SK-N-SH (cell line): ENCODE measurements at regions not wholly inside any gene's neighbourhood (a gene's known extent, or its start where the extent isn't known, plus 50 kb on each side); places are given as distances from the start of the nearest gene placed in this dataset.

Experiments
- CTCF ChIA-PET: fragments of 300-600, 350-600 bp; formaldehyde crosslinking; extraction: SDS; loops from one replicate; lab custom pipeline; 2021; lab: Yijun Ruan, JAX
- POLR2A ChIA-PET: fragments of 350-600 bp; sonication (Branson Sonifier 250); formaldehyde crosslinking; extraction: SDS; loops from one replicate; lab custom pipeline; 2020; ENCODE audit warnings: antibody characterized with exemption, inconsistent platforms; lab: Yijun Ruan, JAX
- DNase-seq: peaks from one replicate; pipeline ENCODE4 v3.0.0; 2012
- H2AFZ ChIP-seq: fragments of 200-600 bp; sonication (generic); 2 replicates; pipeline ENCODE4 v1.8.1; 2016; ENCODE audit warnings: antibody characterized with exemption, mild to moderate bottlenecking, low read depth
- H3F3A ChIP-seq: fragments of 200-600 bp; sonication (generic); replicated peaks from 2 replicates; pipeline ENCODE3; 2016; ENCODE audit warnings: antibody characterized with exemption, mild to moderate bottlenecking; ENCODE audit not compliant: insufficient read depth
- H3K27ac ChIP-seq, 2 experiments: fragments of 200-500 bp in 1 of 2; fragments of 200-600 bp in 1 of 2; sonication (Bioruptor generic) in 1 of 2; sonication (generic), shearing (Covaris generic) in 1 of 2; 2 replicates each; pipeline versions ENCODE4 v1.5.1 to v1.6.1; 2014 to 2016; ENCODE audit warnings: low read depth in 2 of 2, inconsistent platforms in 1 of 2, low read length in 1 of 2, mild to moderate bottlenecking in 1 of 2, mixed read lengths in 1 of 2
- H3K27me3 ChIP-seq: fragments of 200-600 bp; sonication (generic), shearing (Covaris generic); 2 replicates; pipeline ENCODE4 v1.6.1; 2016; ENCODE audit warnings: mixed run types; ENCODE audit not compliant: insufficient read depth
- H3K36me3 ChIP-seq, 2 experiments: fragments of 200-500 bp in 1 of 2; fragments of 200-600 bp in 1 of 2; sonication (Bioruptor generic) in 1 of 2; sonication (generic) in 1 of 2; replicated peaks in 1 of 2; 2 replicates each; pipeline versions ENCODE3 to v1.5.1; 2014 to 2016; ENCODE audit warnings: low read length in 1 of 2, mild to moderate bottlenecking in 1 of 2; ENCODE audit not compliant: insufficient read depth in 2 of 2, control insufficient read depth in 1 of 2
- H3K4me1 ChIP-seq, 2 experiments: fragments of 200-500 bp in 1 of 2; fragments of 200-600 bp in 1 of 2; sonication (Bioruptor generic) in 1 of 2; sonication (generic), shearing (Covaris generic) in 1 of 2; 2 replicates each; pipeline versions ENCODE4 v1.5.1 to v1.6.1; 2014 to 2016; ENCODE audit warnings: low read depth in 1 of 2, low read length in 1 of 2, mixed run types in 1 of 2; ENCODE audit not compliant: insufficient read depth in 2 of 2, control insufficient read depth in 1 of 2
- H3K4me2 ChIP-seq: fragments of 200-600 bp; sonication (generic), shearing (Covaris generic); 2 replicates; pipeline ENCODE4 v1.6.1; 2017; ENCODE audit warnings: mixed run types
- H3K4me3 ChIP-seq, 2 experiments: fragments of 200-500 bp in 1 of 2; fragments of 200-600 bp in 1 of 2; sonication (Bioruptor generic) in 1 of 2; sonication (generic), shearing (Covaris generic) in 1 of 2; 2 replicates each; pipeline versions ENCODE4 v1.5.1 to v1.8.1; 2014 to 2016; ENCODE audit warnings: low read depth in 2 of 2, inconsistent platforms in 1 of 2, low read length in 1 of 2, mild to moderate bottlenecking in 1 of 2, mixed read lengths in 1 of 2, moderate library complexity in 1 of 2
- H3K79me2 ChIP-seq: fragments of 200-600 bp; sonication (generic); 2 replicates; pipeline ENCODE4 v1.8.1; 2017; ENCODE audit warnings: mild to moderate bottlenecking; ENCODE audit not compliant: insufficient read depth
- H3K9ac ChIP-seq: fragments of 200-600 bp; sonication (generic); 2 replicates; pipeline ENCODE4 v1.6.1; 2017; ENCODE audit warnings: mixed run types
- H3K9me2 ChIP-seq: fragments of 200-600 bp; sonication (generic); 2 replicates; pipeline ENCODE4 v1.6.1; 2017; ENCODE audit warnings: mixed run types
- H3K9me3 ChIP-seq: fragments of 200-600 bp; sonication (generic); 2 replicates; pipeline ENCODE4 v1.6.1; 2017; ENCODE audit warnings: mixed run types, mild to moderate bottlenecking, moderate library complexity
- H4K20me1 ChIP-seq: fragments of 200-600 bp; sonication (generic); 2 replicates; pipeline ENCODE4 v1.6.1; 2017; ENCODE audit warnings: mild to moderate bottlenecking, mixed run types; ENCODE audit not compliant: insufficient read depth
- CHD2 ChIP-seq: fragments of 150-350 bp; IDR thresholded peaks from 2 replicates; pipeline ENCODE4 v1.6.1; 2018; ENCODE audit warnings: low read length; ENCODE audit not compliant: partially characterized antibody
- EP300 ChIP-seq, 2 experiments: IDR thresholded peaks; 2 replicates each; pipeline versions ENCODE4 v1.4.0 to v1.6.1; 2012; ENCODE audit warnings: borderline replicate concordance in 1 of 2, low read depth in 1 of 2, low read length in 1 of 2
- FOXJ3 ChIP-seq: sonication (generic); formaldehyde crosslinking; IDR thresholded peaks from 2 replicates; pipeline ENCODE4 v1.5.1; 2020; ENCODE audit warnings: mild to moderate bottlenecking, missing genetic modification reagents
- GABPA ChIP-seq: IDR thresholded peaks from 2 replicates; pipeline ENCODE4 v1.4.0; 2012; ENCODE audit warnings: low read depth, mild to moderate bottlenecking
- MEF2A ChIP-seq: IDR thresholded peaks from 2 replicates; pipeline ENCODE4 v1.4.0; 2012; ENCODE audit warnings: low read depth, borderline replicate concordance
- POLR2AphosphoS5 ChIP-seq: IDR thresholded peaks from 2 replicates; pipeline ENCODE4 v1.6.1; 2012; ENCODE audit warnings: low read depth, low read length
- SIN3A ChIP-seq: IDR thresholded peaks from 2 replicates; pipeline ENCODE4 v1.6.1; 2012; ENCODE audit warnings: low read depth, mild to moderate bottlenecking, low read length, moderate library complexity, borderline replicate concordance
- WGBS: methylation state at CpG from one replicate; pipeline ENCODE4 v1.1.6; 2017; ENCODE audit warnings: low lambda C conversion rate; 5-methylcytosine and 5-hydroxymethylcytosine counted together
- TF ChIP-seq, protein P1 (sequence below): fragments of 150-350 bp; IDR thresholded peaks from 2 replicates; pipeline ENCODE4 v1.6.1; 2016; ENCODE audit warnings: mild to moderate bottlenecking, low read depth, low read length
- TF ChIP-seq, protein P2 (sequence below): IDR thresholded peaks from 2 replicates; pipeline ENCODE4 v1.4.0; 2012; ENCODE audit warnings: low read depth, borderline replicate concordance

DNA sequence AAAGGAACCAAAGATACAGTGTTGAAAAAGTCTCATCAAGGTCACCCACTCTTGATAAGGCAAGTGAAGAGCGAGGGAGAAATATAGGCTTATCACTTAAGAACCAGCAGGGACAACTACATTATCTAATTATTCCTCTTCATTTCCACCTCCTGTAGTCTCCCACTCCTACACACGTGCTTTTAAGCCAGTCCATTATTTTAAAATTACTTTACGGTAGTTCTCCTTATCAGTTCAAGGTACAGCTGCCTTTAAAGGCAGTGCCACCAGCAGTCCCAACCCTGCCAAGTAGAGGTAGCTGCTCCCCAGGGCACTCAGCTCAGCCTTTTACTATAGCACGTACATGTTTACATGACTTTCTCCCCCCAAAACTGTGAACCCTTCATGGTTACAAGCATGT, 161.5 kb upstream of the BLID start:
- 64% methylated on average over 4 of the region's 4 CpGs for WGBS
- no peaks in the 10 kb centered on the region for H4K20me1 ChIP-seq
- POLR2A ChIA-PET: no interaction called here
- peaks cover 0 to 2% of the 10 kb centered on the region in 2 experiments; a peak in 2 of 4 replicates for H3K4me1 ChIP-seq
- no peak overlapping the region for H3K4me2 ChIP-seq
- H3K9me3 ChIP-seq: no peaks in the 10 kb centered on the region
- no peak overlapping the region for H3K4me3 ChIP-seq
- no peaks in the 10 kb centered on the region for H3F3A ChIP-seq
- H3K9ac ChIP-seq: no peak overlapping the region
- TF ChIP-seq FOXJ3 (CRISPR knock-in tag): no peak
- TF ChIP-seq, protein P1, sequence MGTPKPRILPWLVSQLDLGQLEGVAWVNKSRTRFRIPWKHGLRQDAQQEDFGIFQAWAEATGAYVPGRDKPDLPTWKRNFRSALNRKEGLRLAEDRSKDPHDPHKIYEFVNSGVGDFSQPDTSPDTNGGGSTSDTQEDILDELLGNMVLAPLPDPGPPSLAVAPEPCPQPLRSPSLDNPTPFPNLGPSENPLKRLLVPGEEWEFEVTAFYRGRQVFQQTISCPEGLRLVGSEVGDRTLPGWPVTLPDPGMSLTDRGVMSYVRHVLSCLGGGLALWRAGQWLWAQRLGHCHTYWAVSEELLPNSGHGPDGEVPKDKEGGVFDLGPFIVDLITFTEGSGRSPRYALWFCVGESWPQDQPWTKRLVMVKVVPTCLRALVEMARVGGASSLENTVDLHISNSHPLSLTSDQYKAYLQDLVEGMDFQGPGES: no peak
- no peak for TF ChIP-seq POLR2AphosphoS5
- no peak for TF ChIP-seq SIN3A
- TF ChIP-seq CHD2: no peak
- TF ChIP-seq GABPA: no peak
- CTCF ChIA-PET: interaction anchor here (1.1 to 1.4 kb wide), 2 partner anchors 19 to 228 kb away, joined by 3 to 4 read pairs; no protein-coding TSS in a partner anchor
- H3K27me3 ChIP-seq: no peaks in the 10 kb centered on the region
- no peak for DNase-seq
- no peaks in the 10 kb centered on the region for H3K36me3 ChIP-seq
- H3K79me2 ChIP-seq: no peaks in the 10 kb centered on the region
- H3K27ac ChIP-seq: no peak overlapping the region
- H3K9me2 ChIP-seq: no peaks in the 10 kb centered on the region
- no peak overlapping the region for H2AFZ ChIP-seq

DNA sequence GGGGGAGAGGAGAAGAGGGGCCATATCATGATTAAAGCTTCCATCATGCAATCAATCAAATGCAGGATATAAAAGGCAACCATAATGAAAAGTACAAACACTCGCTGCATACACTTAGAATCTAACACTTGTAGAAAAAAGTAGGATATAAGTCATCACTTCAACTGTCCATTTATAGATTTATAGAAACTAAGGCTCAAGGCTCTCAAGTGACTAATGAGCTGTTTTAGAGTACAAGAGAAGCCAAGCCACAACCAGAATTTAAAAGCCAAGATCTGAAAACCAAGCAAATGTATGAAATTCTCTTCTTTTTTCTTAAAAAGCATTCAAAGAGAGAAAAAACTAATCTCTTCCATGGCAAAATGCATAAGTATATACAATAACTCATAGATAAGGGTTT, 160.2 kb upstream of the BLID start:
- no peaks in the 10 kb centered on the region for H3K79me2 ChIP-seq
- no peaks in the 10 kb centered on the region for H3F3A ChIP-seq
- H4K20me1 ChIP-seq: no peaks in the 10 kb centered on the region
- H3K27ac ChIP-seq: no peak overlapping the region
- DNase-seq: no peak
- no peak overlapping the region for H3K9ac ChIP-seq
- TF ChIP-seq MEF2A (no peak), EP300 (IDR thresholded peaks at IDR 0.05; ENCODE audit: borderline replicate concordance in 1 of 2, low read depth in 1 of 2, low read length in 1 of 2) (no peak)
- TF ChIP-seq, protein P2, sequence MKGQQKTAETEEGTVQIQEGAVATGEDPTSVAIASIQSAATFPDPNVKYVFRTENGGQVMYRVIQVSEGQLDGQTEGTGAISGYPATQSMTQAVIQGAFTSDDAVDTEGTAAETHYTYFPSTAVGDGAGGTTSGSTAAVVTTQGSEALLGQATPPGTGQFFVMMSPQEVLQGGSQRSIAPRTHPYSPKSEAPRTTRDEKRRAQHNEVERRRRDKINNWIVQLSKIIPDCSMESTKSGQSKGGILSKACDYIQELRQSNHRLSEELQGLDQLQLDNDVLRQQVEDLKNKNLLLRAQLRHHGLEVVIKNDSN: no peak
- TF ChIP-seq, protein P1: no peak
- H3K9me3 ChIP-seq: no peaks in the 10 kb centered on the region
- POLR2A ChIA-PET: no interaction called here
- CTCF ChIA-PET: no interaction called here
- H2AFZ ChIP-seq: no peak overlapping the region
- H3K4me2 ChIP-seq: no peak overlapping the region
- no peak overlapping the region for H3K4me3 ChIP-seq
- no peaks in the 10 kb centered on the region for H3K27me3 ChIP-seq
- no peaks in the 10 kb centered on the region for H3K9me2 ChIP-seq
- WGBS: 65% methylated on average over 1 of the region's 1 CpG
- H3K36me3 ChIP-seq: no peaks in the 10 kb centered on the region
- peaks cover 0 to 3% of the 10 kb centered on the region in 2 experiments; a peak in 2 of 4 replicates for H3K4me1 ChIP-seq
